HG02981 (cell line): ENCODE measurements at regions not wholly inside any gene's neighbourhood (a gene's known extent, or its start where the extent isn't known, plus 50 kb on each side); places are given as distances from the start of the nearest gene placed in this dataset.
"Not testable (repeated sequence)": the region's sequence is repeated elsewhere in the genome, so short reads cannot be mapped to it uniquely, and the experiment has no call there.

Experiments
- ATAC-seq: cut with Tn5 transposase; IDR thresholded peaks from one replicate; pipeline ENCODE4 v1.9.1; 2021; ENCODE audit warnings: mild to moderate bottlenecking, moderate library complexity; ENCODE audit not compliant: unreplicated experiment

GRCh38 chr12:47491516-47492305 lies 214.1 kb downstream of the RPAP3 start:
- ATAC-seq: no peak

DNA sequence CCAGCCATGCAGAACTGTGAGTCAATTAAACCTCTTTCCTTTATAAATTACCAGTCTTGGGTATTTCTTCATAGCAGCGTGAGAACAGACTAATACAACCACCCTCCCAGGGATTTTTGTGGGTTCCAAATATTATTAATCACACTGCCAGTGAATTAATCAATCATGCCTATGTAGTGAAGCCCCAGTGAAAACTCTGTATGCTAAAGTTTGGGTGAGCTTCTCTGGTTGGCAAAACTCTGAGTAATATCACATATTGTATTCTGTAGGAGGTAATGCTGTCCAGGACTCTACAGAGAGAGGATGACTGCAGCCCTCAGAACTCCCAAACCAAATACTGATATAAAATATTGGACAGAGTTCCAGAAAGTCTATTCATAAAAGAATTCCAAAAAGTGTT lies 216.9 kb downstream of the RPAP3 start:
- ATAC-seq: no peak

GRCh38 chr12:47481041-47481440 lies 224.8 kb downstream of the RPAP3 start:
- ATAC-seq: no peak

- no peak for ATAC-seq
These were observed 227.4 kb downstream of the RPAP3 start for GRCh38 chr12:47478426-47478825.

DNA sequence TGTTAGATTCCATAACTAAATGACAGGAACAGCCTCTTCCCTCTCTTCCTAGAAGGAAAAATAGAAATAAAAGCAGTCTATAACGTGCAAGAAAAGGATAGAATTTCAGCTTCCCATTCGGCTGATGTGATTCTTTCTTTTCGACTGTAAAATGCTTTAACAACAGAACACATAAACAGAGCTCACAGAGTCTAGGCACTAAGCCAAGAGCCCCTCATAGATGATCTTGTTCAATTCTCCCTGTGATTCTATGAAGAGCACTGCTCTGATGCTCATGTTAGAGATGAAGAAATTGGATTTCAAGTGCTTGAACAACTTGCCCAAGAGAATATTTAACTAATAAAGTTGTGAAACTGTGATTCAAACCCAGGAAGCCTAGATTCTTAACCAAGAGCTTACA lies 232.7 kb downstream of the RPAP3 start:
- no peak for ATAC-seq

DNA sequence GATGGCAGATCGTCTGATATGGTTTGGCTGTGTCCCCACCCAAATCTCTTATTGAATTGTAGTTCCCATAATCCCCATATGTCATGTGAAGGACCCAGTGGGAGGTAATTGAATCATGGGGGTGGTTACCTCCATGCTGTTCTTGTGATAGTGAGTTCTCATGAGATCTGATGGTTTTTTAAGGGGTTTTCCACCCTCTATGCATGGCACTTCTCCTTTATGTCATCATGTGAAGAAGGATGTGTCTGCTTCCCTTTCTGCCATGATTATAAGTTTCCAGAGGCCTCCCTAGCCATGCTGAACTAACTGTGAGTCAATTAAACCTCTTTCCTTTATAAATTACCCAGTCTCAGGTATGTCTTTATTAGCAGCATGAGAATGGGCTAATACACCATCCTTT lies 235.5 kb downstream of the RPAP3 start:
- ATAC-seq: not testable (repeated sequence)

DNA sequence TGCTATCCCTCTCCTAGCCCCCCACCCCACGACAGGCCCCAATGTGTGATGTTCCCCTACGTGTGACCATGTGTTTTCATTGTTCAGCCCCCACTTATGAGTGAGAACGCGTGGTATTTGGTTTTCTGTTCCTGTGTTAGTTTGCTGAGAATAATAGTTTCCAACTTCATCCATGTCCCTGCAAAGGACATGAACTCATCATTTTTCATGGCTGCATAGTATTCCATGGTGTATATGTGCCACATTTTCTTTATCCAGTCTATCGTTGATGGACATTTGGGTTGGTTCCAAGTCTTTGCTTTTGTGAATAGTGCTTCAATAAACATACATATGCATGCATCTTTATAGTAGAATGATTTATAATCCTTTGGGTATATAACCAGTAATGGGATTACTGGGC lies 241.9 kb downstream of the RPAP3 start:
- not testable (repeated sequence) for ATAC-seq

DNA sequence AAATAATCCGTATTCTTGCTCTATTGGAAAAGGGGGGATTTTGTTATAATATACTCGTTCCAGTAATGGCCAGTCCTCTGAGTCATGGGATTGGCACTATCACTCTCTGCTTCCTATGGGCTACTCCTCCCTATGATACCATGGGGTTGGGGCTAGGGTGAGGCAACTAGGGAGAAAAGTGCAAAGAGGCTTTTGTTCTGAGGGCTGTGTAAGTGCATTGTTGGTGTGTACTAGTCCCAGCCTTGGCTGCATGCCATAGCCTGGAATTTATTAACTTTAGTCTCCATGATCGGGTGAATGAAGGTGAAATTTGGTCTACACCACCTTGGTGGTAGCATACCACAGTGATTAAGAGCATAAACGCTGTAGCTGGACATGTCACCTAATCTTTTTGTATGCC lies 247.6 kb downstream of the RPAP3 start:
- no peak for ATAC-seq

DNA sequence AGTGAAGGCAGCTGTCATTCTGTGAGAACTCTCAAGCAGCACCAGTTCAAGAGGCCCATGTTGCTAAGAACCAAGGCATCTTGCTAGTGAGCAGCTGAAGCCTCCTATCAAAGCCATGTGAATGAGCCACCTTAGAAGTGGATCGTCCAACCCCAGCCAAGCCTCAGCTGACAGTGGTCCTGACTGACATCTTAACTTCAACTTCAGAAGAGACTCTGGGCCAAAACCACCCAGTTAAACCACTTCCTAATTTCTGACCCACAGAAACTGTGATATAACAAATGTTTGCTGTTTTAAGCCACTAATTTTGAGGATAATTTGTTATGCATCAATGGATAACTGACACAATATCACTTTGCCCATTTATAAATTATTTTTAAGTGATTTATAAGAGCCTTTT lies 256.0 kb downstream of the RPAP3 start:
- peak; percentile 71 for ATAC-seq

GRCh38 chr12:47442310-47442709 lies 263.5 kb downstream of the RPAP3 start:
- ATAC-seq: no peak

- ATAC-seq: no peak
These were observed 264.3 kb downstream of the RPAP3 start for GRCh38 chr12:47441490-47441889.

DNA sequence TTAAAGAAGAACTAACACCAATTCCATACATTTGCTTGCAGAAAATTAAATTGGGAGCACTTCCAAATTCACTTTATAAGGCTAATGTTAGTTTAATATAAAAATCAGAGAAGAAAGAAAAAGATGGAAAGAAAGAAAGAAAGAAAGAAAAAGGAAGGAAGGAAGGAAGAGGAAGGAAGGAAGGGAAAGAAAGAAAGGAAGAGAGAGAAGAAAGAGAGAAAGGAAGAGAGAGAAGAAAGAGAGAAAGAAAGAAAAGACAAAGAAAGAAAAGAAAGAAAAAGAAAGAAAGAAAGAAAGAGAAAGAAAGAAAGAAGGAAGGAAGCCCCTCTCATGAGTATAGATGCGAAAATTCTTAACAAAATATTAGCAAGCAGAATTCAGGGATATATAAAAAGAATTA lies 267.7 kb downstream of the RPAP3 start:
- no peak for ATAC-seq

- no peak for ATAC-seq
These were observed 268.3 kb downstream of the RPAP3 start for GRCh38 chr12:47437570-47437969.

DNA sequence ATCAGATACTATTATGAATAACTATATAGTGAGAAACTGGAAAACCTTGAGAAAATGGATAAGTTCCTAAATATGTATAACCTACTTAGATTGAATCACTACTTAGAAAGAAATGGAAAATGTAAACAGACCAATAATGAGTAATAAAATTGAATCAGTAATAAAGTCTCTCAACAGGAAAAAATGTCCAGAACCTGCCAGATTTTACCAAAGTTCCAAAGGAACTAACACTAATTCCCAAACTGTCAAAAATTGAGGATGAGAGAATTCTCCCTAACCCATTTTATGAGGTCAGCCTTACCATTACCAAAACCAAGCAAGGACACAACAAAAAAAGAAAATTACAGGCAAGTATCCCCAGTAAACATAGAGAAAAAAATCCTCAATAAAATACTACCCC lies 272.0 kb downstream of the RPAP3 start:
- ATAC-seq: no peak

GRCh38 chr12:47426678-47427309 lies 279.0 kb downstream of the RPAP3 start:
- ATAC-seq: not testable (repeated sequence)

DNA sequence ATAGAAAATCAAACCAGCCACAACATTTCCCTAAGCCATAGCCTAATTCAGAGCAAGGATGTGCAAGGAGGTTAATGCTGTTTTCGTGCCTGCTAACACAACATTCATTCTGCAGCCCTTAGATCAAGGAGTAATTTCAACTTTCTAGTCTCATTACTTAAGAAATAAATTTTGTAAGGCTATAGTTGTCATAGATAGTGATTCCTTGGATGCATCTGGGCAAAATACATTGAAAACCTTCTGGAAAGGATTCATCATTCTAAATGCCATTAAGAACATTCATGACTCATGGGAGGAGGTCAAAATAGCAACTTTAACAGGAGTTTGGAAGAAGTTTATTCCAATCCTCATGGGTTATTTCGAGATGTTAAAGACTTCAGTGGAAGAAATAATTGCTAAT lies 283.2 kb downstream of the RPAP3 start:
- no peak for ATAC-seq

DNA sequence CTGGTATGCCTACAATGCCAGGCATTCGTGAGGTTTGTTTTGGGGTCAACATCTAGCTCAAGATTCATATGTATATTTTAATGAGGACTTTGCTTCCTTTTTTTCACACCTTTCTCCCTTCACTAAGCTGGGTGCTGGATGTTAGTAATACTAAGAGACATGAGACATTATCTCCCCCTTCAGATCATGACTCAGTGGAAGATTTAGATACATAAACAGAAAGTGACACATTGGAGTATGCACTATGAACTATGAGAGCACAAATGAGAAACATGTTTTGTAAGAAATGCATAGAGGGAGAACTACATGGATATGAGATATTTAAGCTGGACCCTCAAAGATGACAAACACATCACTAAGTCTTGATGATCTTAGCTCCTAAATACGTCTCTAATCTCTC lies 286.3 kb downstream of the RPAP3 start:
- ATAC-seq: no peak

GRCh38 chr12:47417955-47418354 lies 287.9 kb downstream of the RPAP3 start:
- ATAC-seq: no peak

DNA sequence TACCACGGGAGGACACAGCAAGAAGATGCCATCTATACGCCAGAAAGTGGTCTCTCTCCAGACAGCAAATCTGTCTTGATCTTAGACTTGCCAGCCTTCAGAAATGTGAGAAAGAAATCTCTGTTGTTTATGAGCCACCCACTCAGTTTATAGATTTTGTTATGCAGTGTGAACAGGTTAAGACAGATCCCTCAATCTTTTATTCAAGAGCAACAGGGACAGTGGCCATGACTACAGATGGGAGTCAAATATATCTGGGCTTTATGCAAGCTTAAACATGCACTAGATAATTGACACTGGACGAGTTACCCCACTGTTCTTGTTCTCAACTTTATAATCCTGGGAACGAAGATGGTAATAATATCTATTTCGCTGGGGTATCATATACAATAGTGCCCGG lies 288.7 kb downstream of the RPAP3 start:
- no peak for ATAC-seq

- no peak for ATAC-seq
These were observed 290.8 kb downstream of the RPAP3 start for GRCh38 chr12:47415054-47415453.

- no peak for ATAC-seq
These were observed 291.3 kb downstream of the RPAP3 start for GRCh38 chr12:47414511-47414910.

- ATAC-seq: no peak
These were observed 292.0 kb downstream of the RPAP3 start for GRCh38 chr12:47413806-47414205.
